KMS-11 (cell line): ENCODE measurements at regions not wholly inside any gene's neighbourhood (a gene's known extent, or its start where the extent isn't known, plus 50 kb on each side); places are given as distances from the start of the nearest gene placed in this dataset.

Experiments used
- H2AFZ ChIP-seq: fragments of 200-600 bp; sonication (generic); 2 replicates; pipeline ENCODE4 v1.6.1; 2016; ENCODE audit warnings: antibody characterized with exemption, mixed run types, low read depth
- H3K27ac ChIP-seq: fragments of 200-600 bp; sonication (generic); 2 replicates; pipeline ENCODE4 v1.6.1; 2016; ENCODE audit warnings: mild to moderate bottlenecking, mixed run types
- H3K27me3 ChIP-seq: fragments of 200-600 bp; sonication (generic); 2 replicates; pipeline ENCODE4 v1.6.1; 2017; ENCODE audit warnings: mild to moderate bottlenecking, low read depth, mixed run types, moderate library complexity; ENCODE audit not compliant: insufficient read depth
- H3K36me3 ChIP-seq: fragments of 200-600 bp; sonication (generic); 2 replicates; pipeline ENCODE4 v1.6.1; 2017; ENCODE audit warnings: mild to moderate bottlenecking, mixed run types; ENCODE audit not compliant: insufficient read depth
- H3K4me1 ChIP-seq: fragments of 200-600 bp; sonication (generic); 2 replicates; pipeline ENCODE4 v1.6.1; 2016; ENCODE audit warnings: mild to moderate bottlenecking, low read depth, mixed run types; ENCODE audit not compliant: poor library complexity, severe bottlenecking
- H3K4me2 ChIP-seq: fragments of 200-600 bp; sonication (generic); 2 replicates; pipeline ENCODE4 v1.7.0; 2016; ENCODE audit warnings: mild to moderate bottlenecking, mixed run types
- H3K4me3 ChIP-seq: fragments of 200-600 bp; sonication (generic); IDR thresholded peaks from 2 replicates; pipeline ENCODE4 v1.6.1; 2017; ENCODE audit warnings: low read depth, low read length, mixed read lengths; ENCODE audit not compliant: insufficient read depth
- H3K79me2 ChIP-seq: fragments of 200-600 bp; sonication (generic); 2 replicates; pipeline ENCODE4 v1.6.1; 2016; ENCODE audit warnings: low read depth, mixed run types; ENCODE audit not compliant: insufficient read depth
- H3K9ac ChIP-seq: fragments of 200-600 bp; sonication (generic); 2 replicates; pipeline ENCODE4 v1.6.1; 2016; ENCODE audit warnings: mild to moderate bottlenecking, mixed run types
- H4K20me1 ChIP-seq: fragments of 200-600 bp; sonication (generic); 2 replicates; pipeline ENCODE4 v1.6.1; 2016; ENCODE audit warnings: mild to moderate bottlenecking, mixed run types; ENCODE audit not compliant: insufficient read depth
- CTCF ChIP-seq: fragments of 200-600 bp; sonication (generic); conservative IDR thresholded peaks from 2 replicates; pipeline ENCODE4 v1.6.1; 2017; ENCODE audit warnings: low read depth, mild to moderate bottlenecking, antibody characterized with exemption, low read length, moderate library complexity, mixed read lengths

GRCh38 chr1:147486876-147487656 is 54.2 kb upstream of the BCL9 start:
- Histone ChIP-seq H3K4me3 (no peak overlapping the region), H3K9ac (no peak overlapping the region), H3K4me1 (no peaks in the 10 kb centered on the region), H3K79me2 (no peaks in the 10 kb centered on the region), H3K27ac (no peak overlapping the region), H2AFZ (no peak overlapping the region), H4K20me1 (no peaks in the 10 kb centered on the region), H3K4me2 (no peak overlapping the region), H3K36me3 (no peaks in the 10 kb centered on the region), H3K27me3 (no peaks in the 10 kb centered on the region)
- no peak for TF ChIP-seq CTCF

GRCh38 chr1:147491098-147491497 is 50.2 kb upstream of the BCL9 start:
- no peak for TF ChIP-seq CTCF
- Histone ChIP-seq H2AFZ (no peak overlapping the region), H3K9ac (no peak overlapping the region), H3K27ac (no peak overlapping the region), H3K4me1 (peaks cover 5% of the 10 kb centered on the region), H3K79me2 (no peaks in the 10 kb centered on the region), H4K20me1 (no peaks in the 10 kb centered on the region), H3K4me3 (no peak overlapping the region), H3K27me3 (no peaks in the 10 kb centered on the region), H3K4me2 (no peak overlapping the region), H3K36me3 (no peaks in the 10 kb centered on the region)
